NCI-H446 (cell line): ENCODE measurements at regions not wholly inside any gene's neighbourhood (a gene's known extent, or its start where the extent isn't known, plus 50 kb on each side); places are given as distances from the start of the nearest gene placed in this dataset.
"Not testable (repeated sequence)": the region's sequence is repeated elsewhere in the genome, so short reads cannot be mapped to it uniquely, and the experiment has no call there.

Experiments used
- DNase-seq, 2 experiments: peaks; one replicate each; lab custom pipeline; 2025; lab: John Stamatoyannopoulos, UW

DNA sequence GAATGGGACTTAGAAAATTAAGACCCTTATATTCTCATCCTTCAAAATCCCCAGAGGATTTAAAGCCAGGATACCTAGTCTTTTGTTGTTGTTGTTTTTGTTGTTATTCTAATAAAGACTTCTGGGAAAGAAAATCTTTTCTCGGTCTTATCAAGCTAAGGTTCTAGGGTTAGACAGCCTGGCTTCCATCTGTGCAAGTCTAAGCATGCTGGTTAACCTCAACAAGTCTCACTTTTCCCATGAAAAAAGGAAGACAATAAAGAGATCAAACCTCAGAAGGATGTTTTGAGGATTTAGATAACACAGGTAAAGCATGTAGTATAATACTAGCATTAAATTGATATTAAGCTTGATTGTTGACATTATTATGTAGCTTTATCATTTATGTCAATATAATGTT is 486.4 kb upstream of the SOX9 start:
- no peak for DNase-seq

DNA sequence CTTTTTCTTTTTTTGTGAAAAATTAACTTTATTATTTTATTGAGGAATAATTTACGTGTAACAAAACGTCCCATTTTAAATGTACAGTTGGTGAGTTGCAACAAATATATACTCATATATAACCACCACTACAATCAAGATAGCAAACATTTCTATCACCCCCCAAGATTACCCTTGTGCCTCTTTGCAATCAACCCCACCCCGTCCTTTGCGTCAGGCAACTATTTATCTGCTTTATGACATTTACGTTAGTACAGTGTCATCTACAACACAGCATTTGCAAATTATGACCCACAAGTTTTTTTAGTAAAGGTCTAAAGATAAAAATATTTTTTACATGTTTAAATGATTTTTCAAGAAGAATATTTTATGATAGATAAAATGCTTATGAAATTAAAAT is 485.6 kb upstream of the SOX9 start:
- DNase-seq, result no peak

DNA sequence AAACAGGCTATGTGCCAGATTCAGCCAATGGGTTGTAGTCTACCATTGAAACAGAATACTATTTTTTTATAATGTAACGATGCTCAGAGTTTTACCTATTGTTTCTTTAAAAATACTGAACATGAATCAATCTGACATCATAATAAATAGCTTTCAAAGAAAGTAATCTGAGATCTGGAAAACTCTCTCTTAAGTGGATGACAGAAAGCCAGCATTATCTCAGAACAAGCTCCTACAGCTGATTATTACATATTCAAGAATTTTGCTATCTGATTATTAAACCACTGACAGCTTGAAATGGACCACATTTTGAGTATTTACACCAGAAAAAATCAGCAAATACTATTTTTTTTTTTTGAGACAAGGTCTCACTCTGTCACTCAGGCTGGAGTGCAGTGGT is 484.2 kb upstream of the SOX9 start:
- no peak for DNase-seq

DNA sequence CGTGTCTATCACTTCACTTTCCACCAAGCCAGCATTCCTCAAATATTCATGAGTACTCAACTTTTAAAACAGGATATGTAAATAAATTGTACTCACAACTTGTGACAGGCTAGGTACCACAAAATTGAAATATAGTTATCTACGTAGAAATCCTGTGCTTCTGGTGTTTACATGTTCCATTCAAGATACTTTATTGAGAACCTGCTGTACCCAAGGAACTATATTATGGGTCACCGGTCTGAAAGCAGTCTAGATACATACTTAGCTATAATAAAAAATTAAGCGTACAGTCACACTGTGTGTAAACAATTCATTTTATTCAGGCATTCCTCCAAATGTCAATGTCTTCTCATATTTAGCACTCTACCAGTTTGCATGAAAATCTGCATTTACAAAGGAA is 482.2 kb upstream of the SOX9 start:
- no peak for DNase-seq

DNA sequence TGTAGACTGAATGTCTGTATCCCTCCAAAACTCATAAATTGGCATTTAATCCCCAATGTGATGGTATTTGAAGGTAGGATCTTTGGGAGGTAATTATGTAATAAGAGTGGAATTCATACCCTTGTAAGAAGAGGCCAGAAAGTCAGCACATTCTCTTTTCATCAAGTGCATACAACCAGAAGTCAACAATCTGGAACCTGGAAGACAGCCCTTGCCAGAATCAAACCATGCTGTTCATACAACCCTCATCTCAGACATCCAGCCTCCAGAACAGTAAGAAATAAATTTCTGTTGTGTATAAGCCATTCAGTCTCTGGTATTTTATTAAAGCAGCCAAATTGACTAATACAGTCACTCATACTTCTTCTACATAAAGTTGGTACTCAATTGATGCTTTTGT is 481.0 kb upstream of the SOX9 start:
- peak in 1 of 2 experiments; percentile 35 for DNase-seq

DNA sequence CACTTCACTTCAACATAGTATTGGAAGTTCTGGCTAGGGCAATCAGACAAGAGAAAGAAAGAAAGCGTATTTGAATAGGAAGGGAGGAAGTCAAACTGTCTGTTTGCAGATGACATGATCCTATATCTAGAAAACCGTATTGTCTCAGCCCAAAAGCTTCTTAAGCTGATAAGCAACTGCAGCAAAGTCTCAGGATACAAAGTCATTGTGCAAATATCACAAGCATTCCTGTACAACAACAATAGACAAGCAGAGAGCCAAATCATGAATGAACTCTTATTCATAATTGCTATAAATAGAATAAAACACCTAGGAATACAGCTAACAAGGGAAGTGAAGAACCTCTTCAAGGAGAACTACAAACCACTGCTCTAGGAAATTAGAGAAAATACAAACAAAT is 473.9 kb upstream of the SOX9 start:
- not testable (repeated sequence) for DNase-seq

DNA sequence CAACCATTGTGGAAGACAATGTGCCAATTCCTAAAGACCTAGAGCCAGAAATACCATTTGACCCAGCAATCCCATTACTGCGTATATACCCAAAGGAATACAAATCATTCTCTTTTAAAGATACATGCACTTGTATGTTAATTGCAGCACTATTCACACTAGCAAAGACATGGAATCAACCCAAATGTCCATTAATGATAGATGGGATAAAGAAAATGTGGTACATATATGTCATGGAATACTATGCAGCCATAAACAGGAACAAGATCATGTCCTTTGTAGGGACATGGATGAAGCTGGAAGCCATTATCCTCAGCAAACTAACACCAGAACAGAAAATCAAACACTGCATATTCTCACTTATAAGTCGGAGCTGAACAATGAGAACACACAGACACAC is 472.5 kb upstream of the SOX9 start:
- not testable (repeated sequence) for DNase-seq

DNA sequence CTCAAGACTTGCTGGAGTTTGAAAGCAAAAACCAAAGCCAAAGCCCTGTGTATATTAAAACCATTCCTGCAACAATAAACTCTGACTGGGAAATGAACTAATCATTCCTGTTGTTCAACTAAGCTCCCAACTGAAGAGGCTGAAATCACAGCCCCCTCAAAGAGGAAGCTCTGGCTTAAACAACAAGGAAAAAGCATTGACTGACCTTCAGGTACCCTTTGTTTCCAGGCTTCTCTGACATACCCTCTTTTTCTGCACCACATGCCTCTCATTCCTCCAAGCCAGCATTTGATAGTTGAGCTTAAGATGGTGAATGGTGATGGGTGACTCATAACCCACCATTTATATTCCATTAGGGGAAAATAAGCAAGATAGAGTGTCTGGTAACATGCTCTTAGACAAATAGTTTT is 470.9 kb upstream of the SOX9 start:
- DNase-seq, result no peak

DNA sequence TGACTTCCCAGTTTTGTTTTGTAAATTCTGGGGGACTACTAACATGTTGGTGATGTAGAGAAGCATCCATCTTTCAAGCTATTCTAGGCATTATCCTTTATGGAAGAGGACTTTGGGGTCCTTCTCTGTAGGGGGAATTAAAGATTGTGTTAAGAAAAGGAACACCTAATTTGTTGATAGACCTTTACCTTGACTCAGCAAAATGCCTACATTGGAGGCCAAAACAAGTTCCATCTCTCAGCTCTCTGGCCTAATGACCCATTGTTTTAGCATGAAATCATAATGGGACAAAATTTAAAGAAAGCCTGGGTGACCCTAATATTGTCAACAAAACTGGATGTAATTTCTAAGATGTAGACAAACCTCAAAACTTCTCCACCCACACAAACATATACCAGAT is 465.3 kb upstream of the SOX9 start:
- DNase-seq, result no peak

DNA sequence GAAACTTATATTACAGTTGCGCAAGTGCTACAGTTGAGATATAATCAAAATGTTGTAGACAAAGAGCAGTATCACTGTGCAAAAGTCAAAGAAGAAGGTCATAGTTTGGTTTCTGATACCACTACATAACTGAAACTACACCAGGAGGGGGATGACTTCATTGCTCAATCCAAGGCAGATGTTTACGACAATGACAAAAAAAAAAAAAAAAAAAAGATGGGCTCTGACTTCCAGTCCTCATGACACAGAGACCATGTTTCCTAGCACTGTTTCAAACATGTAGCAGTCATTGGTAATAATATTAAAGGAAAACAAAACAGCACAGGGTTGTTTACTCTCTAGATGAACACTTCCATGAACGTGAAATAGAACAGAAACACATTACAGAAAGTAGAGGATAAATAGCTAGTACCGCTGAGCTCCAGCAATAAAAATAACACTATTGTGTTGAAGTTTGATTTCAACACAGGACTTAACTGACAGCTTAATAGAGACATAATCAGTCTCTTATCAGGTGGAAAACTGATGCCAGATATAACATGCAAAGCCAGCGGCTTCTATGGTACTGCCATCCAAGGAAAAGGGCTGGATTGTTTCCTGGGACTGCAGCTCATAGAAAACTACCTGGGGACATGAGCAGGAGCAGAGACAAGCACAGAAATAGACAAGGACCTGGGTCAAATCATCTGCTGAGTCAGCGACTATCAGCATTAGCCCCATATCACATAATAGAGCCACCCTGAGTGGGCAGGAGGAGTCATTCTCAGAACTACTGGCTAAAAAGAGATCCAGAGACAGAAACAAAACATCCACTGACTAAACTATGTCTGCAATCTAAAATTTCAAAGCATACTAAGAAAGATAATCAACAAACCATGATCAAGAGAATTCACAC is 463.6 kb upstream of the SOX9 start:
- no peak for DNase-seq

DNA sequence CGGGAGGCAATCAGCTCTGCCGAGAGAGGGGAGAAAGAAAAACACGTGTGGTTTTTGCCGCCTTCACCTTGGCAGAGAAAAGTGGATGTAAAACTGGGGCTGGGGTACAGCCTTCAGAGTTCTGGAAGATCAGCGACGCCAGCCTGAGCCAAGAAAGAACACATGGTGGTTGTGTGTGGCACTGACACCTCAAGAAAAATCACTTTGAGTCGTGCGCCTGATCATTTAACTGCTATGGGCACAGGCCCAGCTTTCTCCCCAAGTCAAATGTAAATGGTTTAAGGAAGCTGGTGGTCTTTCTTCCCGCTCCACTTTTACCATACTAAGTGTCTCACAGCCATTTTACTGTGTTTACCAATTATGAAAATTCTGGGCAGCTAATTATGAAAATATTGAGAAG is 461.8 kb upstream of the SOX9 start:
- DNase-seq, result no peak

DNA sequence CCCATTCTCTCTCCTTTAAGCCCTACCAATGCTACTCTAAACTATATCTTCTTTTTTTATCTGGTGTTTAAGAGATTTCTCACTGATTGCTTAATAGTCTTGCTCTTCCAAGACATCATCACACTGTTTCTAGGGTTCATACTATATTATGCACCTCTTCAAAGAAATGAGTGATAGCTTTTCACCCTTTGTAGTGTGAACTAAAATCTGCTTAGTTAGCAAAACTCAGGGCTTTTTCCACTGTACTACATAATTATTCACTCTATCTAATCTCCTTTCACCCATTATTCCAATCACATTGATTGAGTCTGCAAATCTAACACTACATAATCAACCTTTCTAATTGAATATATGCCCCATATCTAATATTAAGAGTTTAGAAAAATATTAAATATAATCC is 456.0 kb upstream of the SOX9 start:
- no peak for DNase-seq

DNA sequence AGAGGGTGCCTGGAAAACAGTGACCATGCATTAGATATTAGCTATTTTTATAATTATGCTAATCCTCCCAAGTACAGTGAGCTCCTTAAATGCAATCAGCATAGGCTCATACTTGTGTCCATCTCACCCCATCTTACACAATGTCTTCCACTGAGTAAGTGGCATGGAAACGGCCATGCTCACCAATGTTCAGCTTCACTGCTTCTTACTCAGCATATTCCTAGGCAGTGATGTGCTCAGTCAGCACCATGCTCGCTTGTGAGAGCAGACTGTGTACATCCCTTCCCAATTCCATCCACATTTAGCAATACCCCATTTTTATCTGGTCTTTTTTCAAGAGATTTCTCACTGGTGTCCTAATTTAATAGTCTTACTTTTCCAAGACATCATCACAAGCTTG is 454.8 kb upstream of the SOX9 start:
- no peak for DNase-seq

DNA sequence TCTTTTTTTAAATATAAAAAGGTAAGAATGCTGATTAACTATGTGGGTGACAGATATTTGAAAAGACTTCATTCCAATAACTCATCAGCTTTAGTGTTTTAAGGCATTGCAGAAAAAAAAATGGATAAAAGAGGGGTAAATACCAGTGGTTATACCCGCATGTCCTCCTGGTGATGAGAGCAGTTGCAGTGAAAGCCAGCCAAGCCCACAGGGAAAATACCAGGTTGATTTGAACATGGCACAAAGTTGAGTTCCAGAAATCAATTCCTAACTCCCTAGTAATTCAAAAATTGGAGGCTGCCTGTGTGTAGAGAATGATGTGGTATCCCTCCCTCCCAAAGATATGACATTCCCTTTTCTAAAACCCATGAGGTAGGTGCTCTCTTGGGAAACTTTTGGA is 453.2 kb upstream of the SOX9 start:
- no peak for DNase-seq

DNA sequence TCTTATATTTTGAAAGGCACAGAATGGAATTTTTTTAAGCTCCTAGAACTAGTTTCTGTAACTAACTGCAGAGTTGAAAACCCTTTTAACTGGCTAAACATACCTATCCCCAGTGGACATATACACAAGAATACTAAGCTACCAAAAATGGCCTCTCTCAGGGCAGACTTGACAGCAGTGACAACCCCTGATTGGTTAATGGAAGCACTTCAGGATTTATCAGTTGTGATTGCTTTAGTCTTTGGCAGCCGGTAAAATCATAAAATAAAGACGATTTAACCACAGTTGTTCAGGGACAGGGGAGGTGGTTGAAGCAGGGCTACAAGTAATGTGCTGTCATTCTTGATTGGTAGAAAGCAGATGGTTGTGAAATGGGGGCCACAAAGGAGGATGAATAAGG is 452.0 kb upstream of the SOX9 start:
- no peak for DNase-seq

DNA sequence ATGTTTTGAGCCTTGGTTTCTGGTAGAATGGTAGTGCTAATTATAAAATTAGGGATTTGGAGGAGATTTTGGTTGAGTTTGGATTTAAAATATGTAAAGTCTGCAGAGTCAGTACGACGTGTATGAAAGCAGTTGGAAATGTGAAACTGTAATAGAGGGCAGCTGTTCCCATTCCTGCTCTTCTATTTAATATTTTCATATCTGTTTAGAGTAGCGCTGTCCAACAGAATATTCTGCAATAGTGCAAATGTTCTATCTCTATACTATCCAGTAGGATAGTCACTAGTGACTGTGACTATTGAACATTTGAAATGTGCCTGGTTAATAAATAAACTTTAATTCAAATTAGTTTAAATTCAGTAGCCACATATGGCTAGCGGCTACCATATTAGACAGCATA is 443.4 kb upstream of the SOX9 start:
- no peak for DNase-seq

DNA sequence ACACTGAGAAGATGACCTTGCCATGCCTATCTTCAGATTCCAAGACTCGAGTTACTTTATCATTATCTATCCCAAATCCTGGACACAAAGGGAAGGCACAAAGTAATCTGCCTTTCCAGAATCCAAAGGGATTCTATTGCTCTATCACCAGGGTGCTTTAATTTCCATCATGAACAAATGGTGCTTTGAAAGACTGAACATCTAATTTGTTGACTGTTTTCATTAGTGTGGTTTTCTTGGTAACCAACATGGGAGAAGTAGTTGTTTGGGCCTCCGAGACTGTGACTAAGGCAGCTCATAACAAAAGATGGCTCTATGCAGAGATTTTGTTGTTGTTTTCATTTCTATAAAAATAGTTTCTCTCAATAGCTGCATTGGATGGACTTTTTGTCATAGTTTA is 441.0 kb upstream of the SOX9 start:
- no peak for DNase-seq

DNA sequence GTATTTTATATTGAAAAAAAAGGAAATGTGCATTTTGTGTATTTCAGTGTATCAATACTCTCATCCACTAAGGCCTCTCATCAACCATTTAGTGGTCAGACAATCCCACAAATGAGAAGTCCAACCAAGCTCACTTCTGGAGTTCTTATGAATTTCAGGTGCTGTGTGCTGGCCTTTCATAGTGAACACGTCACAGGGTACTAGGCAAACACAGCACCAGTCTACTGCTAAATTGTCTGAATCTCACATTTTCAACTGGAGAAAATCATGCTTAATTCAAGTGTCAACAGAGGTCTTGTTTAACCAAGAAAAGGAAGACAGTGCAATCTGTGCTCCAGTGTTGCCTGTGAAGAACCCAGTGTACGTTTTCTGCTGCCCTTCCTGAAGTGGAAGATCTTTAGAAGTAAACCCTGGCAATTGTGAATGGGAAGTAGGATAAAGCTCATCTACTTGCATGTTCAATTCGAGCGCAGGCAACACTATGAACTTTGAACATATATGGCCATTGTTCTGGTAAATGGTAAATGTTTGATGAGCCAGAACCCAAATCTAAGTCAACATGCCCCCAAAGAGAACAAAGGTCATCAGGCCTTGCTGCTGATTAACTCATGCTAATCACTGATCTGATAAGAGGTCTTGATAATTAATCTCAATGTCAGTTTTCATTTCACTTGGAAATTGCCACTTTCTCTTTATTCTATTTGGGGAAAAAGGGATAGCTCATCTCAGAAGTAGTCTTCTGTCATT is 439.2 kb upstream of the SOX9 start:
- no peak for DNase-seq

DNA sequence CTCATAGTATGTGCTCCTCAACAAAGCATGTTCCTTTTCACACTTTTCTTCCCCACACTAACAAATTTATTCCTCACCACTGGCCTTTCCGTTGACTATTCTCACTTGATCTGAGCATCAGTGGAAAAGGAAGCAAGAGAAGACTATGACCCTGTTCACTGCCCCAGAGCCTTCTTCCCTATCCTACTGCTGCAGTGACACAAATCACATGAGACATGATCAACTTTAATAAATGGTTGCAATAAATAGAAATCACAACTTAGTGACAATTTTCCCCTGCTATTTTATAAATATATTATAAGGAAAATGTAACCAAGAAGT is 438.7 kb upstream of the SOX9 start:
- DNase-seq, result no peak

DNA sequence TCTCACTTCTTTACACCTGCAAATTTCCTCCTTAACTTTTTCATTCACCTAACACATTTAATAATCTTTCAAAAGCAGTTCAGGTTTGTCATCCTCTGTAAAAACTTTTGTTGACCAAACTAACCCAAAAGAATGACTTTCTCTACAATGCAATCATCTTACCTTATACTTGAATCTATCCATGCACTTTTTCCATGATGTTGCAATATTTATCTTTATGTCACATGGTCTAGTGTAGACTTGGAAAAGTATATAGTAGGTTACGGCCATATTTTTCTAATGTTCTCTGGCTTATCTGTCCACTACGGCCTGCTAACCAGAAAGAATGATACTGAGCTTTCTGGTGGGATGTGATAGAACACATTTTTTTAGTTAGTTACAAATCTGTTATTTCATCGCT is 431.0 kb upstream of the SOX9 start:
- DNase-seq, result no peak

DNA sequence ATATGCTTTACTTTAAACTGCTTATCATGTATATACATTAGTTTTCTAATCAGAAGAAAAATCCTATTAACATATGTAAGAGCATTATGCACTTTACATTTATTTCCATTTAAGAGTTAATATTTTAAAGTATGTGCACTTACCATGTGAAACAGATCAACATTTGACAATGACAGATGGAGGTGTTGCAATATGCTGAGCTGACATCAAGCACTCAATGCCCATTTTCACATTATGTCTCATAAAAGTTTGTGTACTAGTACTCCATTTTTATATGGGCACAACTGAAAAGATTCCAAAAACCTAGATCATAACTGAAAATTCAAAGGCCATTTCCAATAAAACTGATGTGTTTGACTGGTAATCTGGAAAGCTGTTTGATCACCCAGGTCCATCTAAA is 420.9 kb upstream of the SOX9 start:
- no peak for DNase-seq

DNA sequence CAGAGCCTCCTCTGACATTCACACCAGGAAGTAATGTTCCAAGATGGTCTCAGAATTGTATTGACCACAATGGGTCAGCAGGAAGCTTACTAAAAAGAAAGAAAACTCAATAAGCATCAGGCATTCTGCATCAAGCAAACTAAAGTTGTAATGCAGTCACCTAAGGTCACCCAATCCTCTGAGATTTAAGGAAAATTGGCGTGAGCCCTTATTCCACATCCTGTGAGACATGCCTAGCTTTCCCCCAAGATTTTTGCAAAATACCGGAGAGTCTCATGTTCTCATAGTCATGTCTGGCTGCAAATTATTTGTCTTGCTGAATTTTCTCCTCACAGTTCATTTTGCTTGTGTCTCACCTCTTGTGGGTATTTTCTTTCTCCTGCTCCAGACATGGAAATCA is 417.1 kb upstream of the SOX9 start:
- DNase-seq, result no peak

DNA sequence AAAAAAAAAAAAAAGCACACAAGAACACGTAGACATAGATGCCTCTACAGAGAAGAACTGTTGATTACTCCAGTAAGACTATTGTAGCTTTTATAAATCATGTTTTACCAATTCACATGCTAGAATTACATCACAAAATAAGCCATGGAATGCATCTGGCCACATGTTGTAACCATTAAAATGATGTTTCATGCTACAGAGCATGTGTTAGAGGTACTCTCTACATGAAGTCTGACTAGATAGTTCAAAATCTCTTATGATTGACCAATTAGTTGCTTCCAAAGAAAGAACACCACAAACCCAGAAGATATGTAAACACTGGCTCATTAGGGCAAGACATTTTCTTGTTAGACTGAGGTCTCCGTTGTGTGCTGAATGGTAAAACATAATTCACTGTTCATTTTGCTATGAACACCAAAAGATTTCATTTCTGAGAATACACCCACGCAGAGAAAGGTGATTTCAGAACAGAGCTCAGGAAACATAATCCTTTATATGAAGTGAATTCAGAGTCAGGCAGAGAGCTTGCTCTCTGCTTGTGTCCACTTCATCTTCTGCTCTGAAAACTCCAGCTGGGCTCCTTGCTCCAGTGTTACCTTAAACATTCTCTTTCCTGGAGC is 411.4 kb upstream of the SOX9 start:
- DNase-seq, result no peak
